Naive B cell (primary cell): ENCODE measurements at regions not wholly inside any gene's neighbourhood (a gene's known extent, or its start where the extent isn't known, plus 50 kb on each side); places are given as distances from the start of the nearest gene placed in this dataset.

ENCODE experiments used
- ATAC-seq, 2 donors: fragments of 150-1000 bp; cut with Tn5 transposase; 2 replicates each; pipeline ENCODE4 v1.10.0; 2021; ENCODE audit warnings: low read depth in 2 of 2, mild to moderate bottlenecking in 2 of 2, moderate library complexity in 2 of 2
- DNase-seq: peaks from one replicate; pipeline ENCODE4 v3.0.0; 2022
- H3K27ac Mint-ChIP-seq, 6 donors: one replicate each; pipeline ENCODE4 v1.8.0; 2020 to 2022; ENCODE audit warnings: mild to moderate bottlenecking in 6 of 6, mixed read lengths in 6 of 6, moderate library complexity in 5 of 6, inconsistent platforms in 2 of 6
- H3K27me3 Mint-ChIP-seq, 3 donors: one replicate each; pipeline ENCODE4 v1.8.0; 2021 to 2022; ENCODE audit warnings: mixed read lengths in 3 of 3, mild to moderate bottlenecking in 1 of 3
- H3K36me3 Mint-ChIP-seq, 2 donors: one replicate each; pipeline ENCODE4 v1.8.0; 2020 to 2022; ENCODE audit warnings: mixed read lengths in 2 of 2, inconsistent platforms in 1 of 2, mild to moderate bottlenecking in 1 of 2
- H3K4me1 Mint-ChIP-seq, 3 donors: one replicate each; pipeline ENCODE4 v1.8.0; 2020 to 2022; ENCODE audit warnings: mixed read lengths in 3 of 3, inconsistent platforms in 1 of 3, mild to moderate bottlenecking in 1 of 3, moderate library complexity in 1 of 3
- H3K4me3 Mint-ChIP-seq, 8 donors: one replicate each; pipeline ENCODE4 v1.8.0; 2020 to 2022; ENCODE audit warnings: mild to moderate bottlenecking in 8 of 8, mixed read lengths in 8 of 8, moderate library complexity in 8 of 8, inconsistent platforms in 2 of 8
- H3K9me3 Mint-ChIP-seq, 7 donors: one replicate each; pipeline ENCODE4 v1.8.0; 2020 to 2022; ENCODE audit warnings: mixed read lengths in 7 of 7, mild to moderate bottlenecking in 5 of 7, inconsistent platforms in 2 of 7, moderate library complexity in 1 of 7

DNA sequence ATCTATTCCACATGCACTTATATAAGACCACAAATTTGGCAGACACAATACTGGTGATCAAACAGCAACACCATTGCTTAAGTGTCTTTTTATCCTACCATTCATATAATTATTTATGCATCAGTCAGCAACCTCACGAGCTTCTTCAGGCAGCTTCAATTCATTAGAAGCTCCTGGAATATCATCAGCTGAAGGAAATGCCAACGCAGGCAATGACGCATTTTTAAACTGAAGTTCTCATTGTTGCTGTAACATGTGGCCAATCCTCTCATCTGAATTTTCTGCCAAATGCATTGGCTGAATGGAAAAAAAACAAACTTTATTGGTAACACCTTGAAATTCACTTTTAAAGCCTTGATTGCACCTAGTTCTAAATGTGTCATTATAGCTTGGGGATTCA is 376.4 kb upstream of the RGMB start:
- Mint-ChIP-seq H3K4me1 (no peaks in the 10 kb centered on the region), H3K27ac (no peak overlapping the region), H3K36me3 (no peaks in the 10 kb centered on the region), H3K27me3 (peaks cover 0 to 6% (median 0%) of the 10 kb centered on the region in 3 donors), H3K4me3 (no peak overlapping the region), H3K9me3 (peaks cover 0 to 6% (median 2%) of the 10 kb centered on the region in 7 donors)
- DNase-seq (no peak), ATAC-seq (no peak)

DNA sequence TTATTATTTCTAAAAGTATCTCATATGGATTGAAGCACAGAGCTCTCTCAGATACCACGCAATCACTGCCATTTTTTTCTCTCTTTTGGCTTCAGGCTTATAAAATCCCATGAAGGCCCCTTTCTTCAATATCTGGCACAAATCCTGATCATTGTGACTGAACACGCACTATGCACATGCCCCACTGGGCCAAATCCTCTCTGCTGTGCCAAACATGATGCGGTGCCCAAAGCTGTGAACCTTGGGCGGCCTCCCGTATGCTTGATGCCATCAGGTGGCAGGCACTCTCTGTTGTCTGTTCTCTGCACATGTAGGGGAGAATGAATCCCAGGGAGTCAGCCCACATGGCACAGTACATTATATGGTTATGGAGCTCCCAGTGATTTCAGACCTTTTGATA is 375.0 kb upstream of the RGMB start:
- H3K27ac Mint-ChIP-seq: no peak overlapping the region
- H3K4me3 Mint-ChIP-seq: no peak overlapping the region
- H3K4me1 Mint-ChIP-seq: no peaks in the 10 kb centered on the region
- H3K9me3 Mint-ChIP-seq: peaks cover 0 to 3% (median 0%) of the 10 kb centered on the region in 7 donors
- no peaks in the 10 kb centered on the region for H3K36me3 Mint-ChIP-seq
- no peak for ATAC-seq
- DNase-seq: no peak
- no peaks in the 10 kb centered on the region for H3K27me3 Mint-ChIP-seq

DNA sequence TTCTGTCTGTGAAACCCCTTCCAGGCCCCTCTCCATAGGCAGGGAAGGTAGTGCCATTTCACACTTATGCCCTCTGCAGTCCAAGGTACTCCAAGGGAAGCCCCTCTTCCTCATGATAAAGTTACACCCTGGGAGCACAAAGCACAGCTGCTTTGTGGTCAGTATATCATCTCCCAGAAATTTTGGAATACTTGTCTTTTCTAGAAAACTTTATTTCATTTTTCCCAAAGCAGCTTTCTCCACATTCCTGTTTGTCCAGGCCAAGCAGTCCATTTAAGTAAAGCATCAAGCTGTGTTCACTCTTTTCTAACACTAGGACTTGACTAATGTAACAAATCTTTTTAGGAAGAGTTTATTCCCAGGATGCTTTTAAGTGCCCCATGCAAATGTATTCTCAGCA is 371.8 kb upstream of the RGMB start:
- no peak for ATAC-seq

DNA sequence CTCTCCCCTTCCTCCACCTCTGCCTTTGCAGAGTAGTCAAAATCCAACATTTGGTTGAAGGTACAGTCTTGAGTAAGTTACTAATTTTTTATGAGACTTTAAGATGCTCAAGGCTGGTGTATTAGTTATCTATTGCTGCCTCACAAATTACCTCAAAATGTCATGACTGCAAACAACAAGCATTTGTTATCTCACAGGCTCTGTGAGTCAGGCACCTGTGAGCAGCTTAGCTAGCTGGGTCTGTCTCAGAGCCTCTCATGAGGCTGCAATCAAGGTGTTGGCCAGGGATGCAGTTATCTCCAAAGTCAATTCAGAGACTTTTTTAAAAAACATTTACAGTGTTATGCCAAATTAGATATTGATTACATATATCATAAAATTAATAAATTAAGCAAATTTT is 371.3 kb upstream of the RGMB start:
- H3K27me3 Mint-ChIP-seq: no peaks in the 10 kb centered on the region
- DNase-seq (no peak), ATAC-seq (no peak)
- H3K9me3 Mint-ChIP-seq: no peaks in the 10 kb centered on the region
- no peaks in the 10 kb centered on the region for H3K36me3 Mint-ChIP-seq
- H3K27ac Mint-ChIP-seq: no peak overlapping the region
- no peak overlapping the region for H3K4me3 Mint-ChIP-seq
- no peaks in the 10 kb centered on the region for H3K4me1 Mint-ChIP-seq

More for the DNA sequence above, 371.8 kb upstream of the RGMB start:
- H3K27ac Mint-ChIP-seq: no peak overlapping the region
- DNase-seq: no peak
- no peaks in the 10 kb centered on the region for H3K36me3 Mint-ChIP-seq
- no peak overlapping the region for H3K4me3 Mint-ChIP-seq
- no peaks in the 10 kb centered on the region for H3K4me1 Mint-ChIP-seq
- H3K9me3 Mint-ChIP-seq: no peaks in the 10 kb centered on the region
- no peaks in the 10 kb centered on the region for H3K27me3 Mint-ChIP-seq

DNA sequence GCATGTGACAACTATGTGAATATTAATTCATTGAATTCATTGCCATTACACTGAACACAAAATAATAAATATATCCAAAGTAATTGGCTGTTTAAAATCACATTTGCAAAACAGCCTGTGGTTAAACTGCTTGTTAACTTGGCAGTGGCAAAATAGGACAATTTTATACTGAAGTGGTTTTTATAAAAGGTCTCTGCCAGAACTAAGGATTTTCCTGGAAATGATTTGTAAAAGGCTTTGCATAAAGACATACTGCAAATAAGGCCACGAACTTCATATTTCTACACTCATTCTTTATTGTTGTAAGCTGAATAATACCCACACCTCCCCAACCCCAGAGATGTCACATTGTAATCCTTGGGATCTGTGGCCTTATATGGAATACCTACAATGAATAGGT is 370.3 kb upstream of the RGMB start:
- Mint-ChIP-seq H3K9me3 (no peaks in the 10 kb centered on the region), H3K27me3 (no peaks in the 10 kb centered on the region), H3K27ac (no peak overlapping the region), H3K4me1 (no peaks in the 10 kb centered on the region), H3K36me3 (no peaks in the 10 kb centered on the region), H3K4me3 (no peak overlapping the region)
- DNase-seq: no peak
- no peak for ATAC-seq

DNA sequence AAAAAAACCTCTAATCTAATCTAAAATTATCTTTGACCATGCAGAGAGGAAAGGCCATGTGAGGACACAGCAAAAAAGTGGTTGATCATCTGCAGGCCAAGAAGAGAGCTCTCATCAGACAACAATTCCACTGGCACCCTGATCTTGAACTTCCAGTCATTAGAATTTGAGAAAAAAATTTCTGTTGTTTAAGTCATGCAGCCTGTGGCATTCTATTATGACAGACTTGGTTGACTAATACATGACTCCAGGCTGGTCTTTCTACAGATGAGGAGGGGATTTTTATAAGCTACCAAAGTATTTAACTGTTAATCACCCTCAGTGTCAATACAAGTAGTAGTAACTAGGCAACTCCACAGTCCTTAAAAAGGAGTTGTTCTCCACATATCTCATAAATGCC is 358.5 kb upstream of the RGMB start:
- Mint-ChIP-seq H3K4me1 (no peaks in the 10 kb centered on the region), H3K27me3 (no peaks in the 10 kb centered on the region), H3K4me3 (no peak overlapping the region), H3K9me3 (peaks cover 0 to 3% (median 0%) of the 10 kb centered on the region in 7 donors), H3K27ac (no peak overlapping the region), H3K36me3 (no peaks in the 10 kb centered on the region)
- DNase-seq (no peak), ATAC-seq (no peak)

DNA sequence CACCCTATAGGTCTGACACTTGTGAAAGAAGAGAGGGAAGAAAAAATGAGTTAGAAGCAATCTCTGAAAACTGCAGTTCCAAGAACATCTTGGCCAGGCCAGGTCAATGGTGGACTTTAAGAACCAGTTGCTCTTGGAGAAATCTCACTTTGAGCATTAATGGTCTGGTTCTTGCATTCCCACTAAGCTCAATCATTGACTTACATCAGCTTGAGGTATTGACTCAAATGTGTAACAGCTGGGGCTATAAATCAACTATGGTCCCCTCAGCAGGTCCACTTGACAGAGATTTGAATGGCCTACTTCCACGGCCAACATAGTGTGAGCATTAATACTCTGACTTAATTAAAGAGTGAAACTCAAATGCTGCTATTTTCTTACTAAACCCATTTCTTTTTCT is 357.8 kb upstream of the RGMB start:
- H3K4me1 Mint-ChIP-seq: no peaks in the 10 kb centered on the region
- H3K4me3 Mint-ChIP-seq: no peak overlapping the region
- ATAC-seq (no peak), DNase-seq (no peak)
- H3K27ac Mint-ChIP-seq: no peak overlapping the region
- H3K36me3 Mint-ChIP-seq: no peaks in the 10 kb centered on the region
- peaks cover 0 to 3% (median 0%) of the 10 kb centered on the region in 7 donors for H3K9me3 Mint-ChIP-seq
- H3K27me3 Mint-ChIP-seq: no peaks in the 10 kb centered on the region

DNA sequence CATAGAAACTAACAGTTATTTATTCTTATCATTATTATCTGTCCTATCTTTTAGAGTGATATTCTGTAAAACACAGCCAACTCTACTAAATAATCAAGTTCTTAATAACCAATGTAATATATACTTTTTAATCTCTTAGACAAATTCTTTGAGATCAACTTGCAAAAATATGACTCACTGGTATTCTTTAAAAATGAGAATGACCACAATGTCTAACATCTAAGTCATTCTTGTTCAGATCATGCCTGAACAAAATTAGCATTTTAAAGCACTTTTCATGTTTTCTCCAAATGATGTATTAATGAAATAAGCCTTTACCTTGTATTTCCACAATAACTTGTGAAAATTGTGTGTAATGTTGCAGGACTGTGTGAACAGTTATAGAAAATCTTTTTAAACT is 356.9 kb upstream of the RGMB start:
- no peaks in the 10 kb centered on the region for H3K36me3 Mint-ChIP-seq
- H3K4me1 Mint-ChIP-seq: no peaks in the 10 kb centered on the region
- no peak overlapping the region for H3K27ac Mint-ChIP-seq
- peaks cover 0 to 3% (median 0%) of the 10 kb centered on the region in 7 donors for H3K9me3 Mint-ChIP-seq
- ATAC-seq (no peak), DNase-seq (no peak)
- no peak overlapping the region for H3K4me3 Mint-ChIP-seq
- no peaks in the 10 kb centered on the region for H3K27me3 Mint-ChIP-seq

DNA sequence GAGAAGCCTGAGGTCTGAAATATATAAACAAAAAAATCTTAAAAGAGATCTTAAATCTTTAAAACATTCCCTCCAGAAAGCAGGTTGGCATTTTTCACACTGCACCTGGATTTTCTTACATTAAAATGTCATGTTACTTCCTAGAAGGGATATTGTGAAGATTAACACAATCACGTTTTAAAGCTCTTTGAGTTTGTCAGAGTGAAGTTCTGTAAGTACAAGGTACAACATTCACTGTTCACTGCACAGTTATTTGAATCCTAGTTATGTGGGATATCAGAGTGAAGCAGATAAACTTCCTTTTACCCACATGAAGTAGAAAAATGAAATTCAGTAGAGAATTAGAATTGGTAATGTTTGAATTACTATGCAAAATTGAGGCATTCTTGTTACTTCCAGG is 353.6 kb upstream of the RGMB start:
- no peaks in the 10 kb centered on the region for H3K27me3 Mint-ChIP-seq
- no peak overlapping the region for H3K27ac Mint-ChIP-seq
- no peaks in the 10 kb centered on the region for H3K4me1 Mint-ChIP-seq
- DNase-seq: no peak
- H3K4me3 Mint-ChIP-seq: no peak overlapping the region
- no peaks in the 10 kb centered on the region for H3K36me3 Mint-ChIP-seq
- peaks cover 0 to 3% (median 0%) of the 10 kb centered on the region in 7 donors for H3K9me3 Mint-ChIP-seq
- no peak for ATAC-seq

DNA sequence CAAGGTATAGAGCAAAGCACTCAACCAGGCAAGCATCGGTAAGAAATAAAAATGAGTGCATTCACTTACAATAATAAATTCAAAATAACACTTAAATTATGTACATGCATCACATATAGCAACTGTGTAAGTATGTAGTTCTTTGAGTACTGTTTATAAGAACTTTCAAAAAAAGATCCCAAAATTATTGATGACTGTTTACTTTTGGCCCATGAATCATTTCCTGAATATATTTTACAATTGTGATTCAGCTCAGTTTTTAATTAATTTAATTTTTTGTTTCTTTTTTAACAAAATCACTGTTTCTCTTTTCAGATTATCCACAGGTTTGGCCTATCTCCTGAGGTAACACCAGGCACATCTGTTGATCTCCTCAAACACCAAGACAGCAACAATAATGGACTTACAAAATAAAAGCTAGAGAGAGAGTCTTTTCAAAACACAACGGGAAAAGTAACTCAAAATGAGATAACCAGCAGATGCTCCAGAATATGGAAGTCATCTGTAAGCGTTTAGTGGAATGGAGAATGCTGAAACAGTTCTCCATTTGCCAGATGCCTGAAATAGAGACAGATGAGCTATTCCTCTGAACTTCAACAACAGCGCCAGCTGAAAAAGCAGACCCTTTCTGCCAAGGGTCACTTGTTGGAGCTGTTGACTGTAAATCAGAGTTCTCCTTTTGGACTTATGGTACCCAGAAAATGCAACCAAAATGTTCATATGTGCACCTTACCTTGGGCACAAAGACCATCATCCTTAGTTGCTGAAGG is 348.6 kb upstream of the RGMB start:
- Mint-ChIP-seq H3K27ac (no peak overlapping the region), H3K36me3 (no peaks in the 10 kb centered on the region), H3K9me3 (peaks cover 0 to 4% (median 0%) of the 10 kb centered on the region in 7 donors), H3K4me1 (peaks cover 0 to 3% (median 0%) of the 10 kb centered on the region in 3 donors), H3K27me3 (no peaks in the 10 kb centered on the region), H3K4me3 (no peak overlapping the region)
- DNase-seq (no peak), ATAC-seq (no peak)

DNA sequence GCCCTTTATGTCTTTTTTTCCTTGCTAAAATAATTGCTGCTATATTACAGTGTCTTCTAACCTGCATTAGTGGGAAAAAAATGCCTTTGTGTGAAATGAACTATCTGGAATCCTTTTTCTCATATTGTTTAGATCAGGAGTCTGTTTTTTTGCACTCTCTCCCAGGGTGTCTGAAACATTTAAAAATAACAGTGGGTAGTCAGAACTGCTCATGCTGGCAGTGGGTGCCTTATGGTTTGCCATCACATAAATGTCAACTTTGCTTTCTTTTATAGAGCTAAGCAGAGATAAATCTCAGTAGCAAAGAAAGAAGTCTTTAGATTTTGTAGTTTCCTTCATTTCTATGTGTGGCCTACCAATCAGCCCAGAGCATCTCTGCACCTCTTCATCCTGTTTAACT is 347.8 kb upstream of the RGMB start:
- Mint-ChIP-seq H3K9me3 (peaks cover 0 to 4% (median 0%) of the 10 kb centered on the region in 7 donors), H3K36me3 (no peaks in the 10 kb centered on the region), H3K27ac (no peak overlapping the region), H3K4me1 (peaks cover 0 to 3% (median 0%) of the 10 kb centered on the region in 3 donors), H3K4me3 (no peak overlapping the region), H3K27me3 (no peaks in the 10 kb centered on the region)
- ATAC-seq (no peak), DNase-seq (no peak)

DNA sequence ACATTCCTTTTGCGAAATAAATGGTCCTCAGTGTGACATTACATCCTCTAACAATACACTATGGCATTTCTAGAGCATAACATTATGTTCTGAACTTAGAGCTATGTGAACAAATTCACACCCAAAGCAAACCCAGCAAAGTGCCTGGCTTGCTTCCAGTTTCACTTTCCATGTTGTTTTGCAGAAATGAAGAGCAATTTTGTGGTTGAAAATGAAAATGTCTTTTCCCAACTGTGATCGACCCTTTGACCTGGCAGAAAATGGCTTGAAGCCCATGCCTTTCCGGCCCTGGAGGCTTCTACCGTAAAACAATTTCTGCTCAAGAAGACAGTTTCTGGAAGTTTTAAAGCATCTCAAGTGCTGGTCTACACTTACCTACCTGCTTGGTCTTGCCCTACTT is 344.7 kb upstream of the RGMB start:
- Mint-ChIP-seq H3K4me1 (peaks cover 0 to 3% (median 0%) of the 10 kb centered on the region in 3 donors), H3K9me3 (peaks cover 0 to 4% (median 0%) of the 10 kb centered on the region in 7 donors), H3K27ac (no peak overlapping the region), H3K4me3 (no peak overlapping the region), H3K36me3 (no peaks in the 10 kb centered on the region), H3K27me3 (no peaks in the 10 kb centered on the region)
- no peak for ATAC-seq
- DNase-seq: no peak

DNA sequence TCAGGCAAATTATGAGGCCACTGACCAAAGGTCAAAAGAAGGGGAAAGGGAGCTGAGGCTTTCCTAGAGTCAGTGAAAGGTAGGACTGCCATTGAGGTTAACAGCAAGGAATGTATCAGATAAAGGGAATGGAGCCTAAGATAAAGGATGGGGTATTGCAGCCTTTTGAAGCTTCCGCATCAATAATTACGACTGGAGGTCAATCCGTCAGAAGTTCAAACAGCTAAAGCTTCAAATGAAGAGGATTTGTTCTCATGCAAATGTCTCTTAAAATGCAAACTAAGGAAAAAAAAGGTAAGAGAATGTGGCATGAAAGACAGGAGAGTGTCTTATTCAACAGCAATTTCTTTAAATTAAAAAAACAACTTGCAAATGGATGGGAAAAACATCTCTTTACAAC is 341.1 kb upstream of the RGMB start:
- DNase-seq (no peak), ATAC-seq (no peak)
- Mint-ChIP-seq H3K9me3 (peaks cover 0 to 6% (median 3%) of the 10 kb centered on the region in 7 donors), H3K27ac (no peak overlapping the region), H3K36me3 (no peaks in the 10 kb centered on the region), H3K4me3 (no peak overlapping the region), H3K4me1 (peaks cover 0 to 3% (median 0%) of the 10 kb centered on the region in 3 donors), H3K27me3 (no peaks in the 10 kb centered on the region)

DNA sequence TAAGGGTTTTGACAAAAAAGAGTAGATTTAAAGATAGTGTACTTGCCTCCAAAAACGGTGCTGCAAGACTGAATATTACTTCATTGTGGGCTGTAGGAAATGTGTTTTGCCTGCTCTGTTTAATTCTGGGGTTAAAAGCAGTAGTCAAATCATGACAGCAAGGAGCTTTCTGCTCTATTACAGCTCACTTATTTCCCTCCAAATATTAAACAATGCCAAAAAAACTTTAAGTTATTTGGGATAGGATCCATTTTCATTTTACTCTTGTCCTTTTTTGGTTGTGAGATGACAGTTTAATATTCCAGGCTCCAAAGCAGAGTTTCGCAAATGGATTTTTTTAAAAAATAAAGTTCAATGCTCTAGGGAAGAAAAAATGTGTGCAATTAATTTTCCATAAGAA is 340.4 kb upstream of the RGMB start:
- no peaks in the 10 kb centered on the region for H3K27me3 Mint-ChIP-seq
- H3K27ac Mint-ChIP-seq: no peak overlapping the region
- peaks cover 0 to 3% (median 0%) of the 10 kb centered on the region in 3 donors for H3K4me1 Mint-ChIP-seq
- ATAC-seq (no peak), DNase-seq (no peak)
- H3K36me3 Mint-ChIP-seq: no peaks in the 10 kb centered on the region
- H3K4me3 Mint-ChIP-seq: no peak overlapping the region
- H3K9me3 Mint-ChIP-seq: peaks cover 0 to 6% (median 3%) of the 10 kb centered on the region in 7 donors
